GM18909 (cell line): ENCODE measurements at regions not wholly inside any gene's neighbourhood (a gene's known extent, or its start where the extent isn't known, plus 50 kb on each side); places are given as distances from the start of the nearest gene placed in this dataset.
A peak's percentile ranks its signal among the peaks of the same experiment; 100 is the strongest.

Experiments
- ATAC-seq: cut with Tn5 transposase; IDR thresholded peaks from one replicate; pipeline ENCODE4 v1.9.1; 2021; ENCODE audit warnings: mild to moderate bottlenecking; ENCODE audit not compliant: unreplicated experiment, poor library complexity

DNA sequence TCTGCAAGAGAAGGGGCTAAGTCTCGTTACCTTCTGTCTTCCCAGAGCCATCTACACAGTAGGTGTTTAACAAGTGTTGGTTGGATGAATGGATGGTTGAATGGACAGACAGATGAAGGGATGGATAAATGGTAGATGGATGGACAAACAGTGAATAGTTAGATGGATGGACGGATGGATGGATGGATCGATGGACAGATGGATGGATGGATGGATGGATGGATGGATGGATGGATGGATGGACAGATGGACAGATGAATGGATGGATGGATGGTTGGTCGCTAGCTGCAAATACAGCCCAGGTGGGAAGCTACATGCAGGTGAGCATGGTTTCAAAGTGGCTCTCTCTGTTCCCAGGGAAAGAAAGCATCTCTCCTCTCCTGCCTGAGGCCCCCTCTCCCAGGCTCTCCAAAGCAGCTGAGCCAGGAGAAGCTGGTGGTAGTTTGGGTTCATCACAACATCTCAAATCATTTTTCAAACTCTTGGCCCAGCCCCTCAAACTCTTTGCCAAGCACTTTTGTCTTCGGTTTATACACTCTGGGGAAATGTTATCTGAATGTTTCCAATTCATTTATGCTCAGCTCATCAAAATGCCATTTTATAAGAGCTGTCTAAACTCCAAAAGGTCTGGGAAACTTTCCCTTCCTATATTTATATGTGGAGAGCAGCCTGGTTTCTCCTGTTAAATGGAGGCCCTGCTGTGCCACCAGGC, 192.7 kb downstream of the ANAPC1 start:
- no peak for ATAC-seq

DNA sequence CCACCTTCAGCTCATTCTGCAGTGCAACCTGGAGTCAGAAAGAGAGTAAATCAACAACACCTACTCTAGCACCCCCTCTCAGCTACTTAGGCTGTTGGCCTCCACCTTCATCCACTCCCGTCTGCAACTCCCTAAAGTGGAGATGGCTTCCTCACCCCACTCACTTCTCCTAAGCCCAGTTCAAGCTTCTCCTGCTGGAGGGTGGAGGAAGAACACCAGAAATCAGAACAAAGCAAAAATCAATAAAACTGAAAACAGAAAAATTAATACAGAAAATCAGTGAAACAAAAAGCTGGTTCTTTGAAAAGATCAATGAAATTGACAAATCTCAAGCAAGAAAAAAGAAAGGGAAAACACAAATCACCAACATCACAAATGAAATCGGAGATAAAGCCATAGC, 191.7 kb downstream of the ANAPC1 start:
- ATAC-seq: no peak

DNA sequence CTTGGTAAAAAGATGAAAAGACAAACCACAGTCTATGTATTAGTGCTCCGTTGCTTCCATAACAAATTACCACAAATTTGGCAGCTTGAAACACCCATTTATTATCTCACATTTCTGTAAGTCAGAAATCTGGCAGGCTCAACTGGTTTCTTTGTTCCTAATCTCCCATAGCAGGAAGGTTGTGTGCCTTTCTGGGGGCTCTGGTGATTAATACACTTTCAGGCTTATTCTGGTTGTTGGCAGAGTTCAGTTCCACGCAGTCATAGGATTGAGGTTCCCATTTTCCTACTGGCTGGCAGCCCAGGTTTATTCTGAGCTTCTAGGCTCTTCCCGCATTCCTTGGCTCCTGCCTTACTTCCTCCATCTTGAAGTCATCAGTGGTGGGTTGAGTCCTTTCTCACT, 189.3 kb downstream of the ANAPC1 start:
- no peak for ATAC-seq

DNA sequence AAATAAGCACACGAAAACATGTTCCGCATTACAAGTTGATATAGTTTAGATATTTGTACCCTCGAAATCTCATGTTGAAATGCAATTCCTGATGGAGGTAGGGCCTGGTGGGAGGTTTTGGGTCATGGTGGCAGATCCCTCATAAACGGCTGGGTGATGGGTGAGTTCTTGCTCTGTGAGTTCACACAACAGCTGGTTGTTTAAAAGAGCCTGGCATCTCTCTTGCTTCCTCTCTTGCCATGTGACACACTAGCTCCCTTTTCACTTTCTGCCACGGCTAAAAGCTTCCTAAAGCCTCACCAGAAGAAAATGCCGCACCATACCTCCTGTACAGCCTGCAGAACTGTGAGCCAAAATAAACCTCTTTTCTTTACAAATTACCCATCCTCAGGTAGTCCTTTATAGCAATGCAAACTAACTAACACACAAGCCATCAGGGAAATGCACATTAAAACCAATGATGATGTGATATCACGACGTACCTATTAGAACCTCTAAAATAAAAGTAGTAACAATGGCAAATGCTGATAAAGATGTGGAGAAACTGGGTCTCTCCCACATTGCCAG, 188.5 kb downstream of the ANAPC1 start:
- no peak for ATAC-seq

DNA sequence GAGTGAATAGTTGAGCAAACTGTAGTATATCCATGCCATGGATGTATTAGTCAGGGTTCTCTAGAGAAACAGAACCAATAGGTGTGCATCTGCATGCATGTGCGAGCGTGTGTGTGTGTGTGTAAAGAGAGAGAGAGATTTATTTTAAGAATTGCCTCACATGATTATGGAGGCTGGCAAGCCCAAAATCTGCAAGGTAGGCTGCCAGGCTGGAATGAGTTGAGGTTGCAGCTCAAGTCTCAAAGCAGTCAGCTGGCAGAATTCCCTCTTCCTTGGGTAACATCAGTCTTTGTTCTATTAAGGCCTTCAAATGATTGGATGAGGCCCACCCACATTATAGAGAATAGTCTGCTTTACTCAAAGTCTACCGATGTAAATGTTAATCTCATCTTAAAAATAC, 187.8 kb downstream of the ANAPC1 start:
- no peak for ATAC-seq

DNA sequence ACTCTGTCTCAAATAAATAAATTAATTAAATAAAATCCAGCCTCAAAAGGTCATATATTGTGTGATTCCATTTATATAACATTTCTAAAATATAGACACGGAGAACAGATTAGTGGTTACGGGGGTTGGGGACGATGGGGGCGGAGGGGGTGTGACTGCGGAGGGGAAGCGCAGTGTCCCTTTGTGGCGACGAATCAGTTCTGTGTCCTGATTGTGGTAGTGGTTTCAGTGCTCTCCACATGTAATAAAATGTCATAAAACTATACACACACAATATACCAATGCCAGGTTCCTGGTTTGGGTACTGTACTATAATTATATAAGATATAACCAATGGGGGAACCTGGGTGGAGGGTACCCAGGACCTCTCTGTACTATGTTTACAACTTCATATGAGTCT, 186.4 kb downstream of the ANAPC1 start:
- no peak for ATAC-seq

DNA sequence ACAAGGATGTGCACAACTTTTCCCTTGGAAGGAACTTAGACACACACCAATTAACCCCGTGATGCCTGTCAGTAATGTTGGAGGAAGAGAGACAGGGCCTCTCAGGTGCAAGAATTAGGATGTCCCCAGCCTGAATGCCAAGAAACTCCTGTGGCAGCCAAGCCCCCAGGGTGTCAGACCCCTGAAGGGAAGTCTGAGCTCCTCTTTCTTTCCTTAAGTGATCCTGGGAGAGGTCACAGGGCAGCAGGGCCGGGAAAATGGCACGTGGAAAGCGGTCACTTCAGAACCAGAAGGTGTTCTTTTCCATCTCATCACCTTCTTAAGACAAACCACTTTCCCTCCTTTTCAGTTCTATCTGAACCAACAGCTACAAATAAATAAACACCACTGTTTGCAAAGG, 185.9 kb downstream of the ANAPC1 start:
- no peak for ATAC-seq

DNA sequence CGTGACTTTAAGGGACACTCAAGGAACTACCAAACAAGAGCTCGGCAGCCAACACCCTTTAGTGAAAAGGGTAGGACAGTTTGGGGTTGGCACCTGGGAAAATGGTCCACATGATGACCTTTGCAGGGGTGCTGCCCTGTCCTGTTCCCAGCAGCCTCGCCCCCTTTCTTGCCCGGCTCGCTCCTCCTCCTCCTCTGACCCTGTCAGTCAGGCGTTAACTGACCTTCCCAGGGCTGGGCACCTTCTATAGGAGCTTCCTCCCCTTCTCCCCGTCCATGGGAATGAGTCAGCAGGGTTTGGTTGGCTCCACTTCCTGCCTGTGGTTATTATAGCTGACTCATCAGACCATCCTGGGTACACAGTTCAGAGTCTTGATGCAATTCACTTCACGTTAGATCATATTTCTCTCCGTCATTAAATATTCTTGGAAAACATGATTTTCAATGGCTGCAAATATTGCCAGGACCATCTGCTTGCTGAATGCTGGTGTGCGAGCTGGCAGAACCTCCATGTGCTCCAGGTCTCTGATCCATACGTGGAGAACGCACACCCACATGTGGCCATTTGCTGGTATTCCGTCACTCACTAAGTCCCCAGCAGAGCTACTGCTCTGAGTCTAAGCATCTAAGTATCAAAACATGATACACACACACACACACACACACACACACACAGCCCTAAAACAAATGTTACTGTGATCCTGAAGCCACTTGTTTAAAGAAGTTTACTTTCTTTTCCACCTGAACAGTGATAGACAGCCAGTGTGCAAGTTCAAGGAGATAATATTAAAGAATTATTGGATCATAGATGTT, 185.0 kb downstream of the ANAPC1 start:
- ATAC-seq: no peak

DNA sequence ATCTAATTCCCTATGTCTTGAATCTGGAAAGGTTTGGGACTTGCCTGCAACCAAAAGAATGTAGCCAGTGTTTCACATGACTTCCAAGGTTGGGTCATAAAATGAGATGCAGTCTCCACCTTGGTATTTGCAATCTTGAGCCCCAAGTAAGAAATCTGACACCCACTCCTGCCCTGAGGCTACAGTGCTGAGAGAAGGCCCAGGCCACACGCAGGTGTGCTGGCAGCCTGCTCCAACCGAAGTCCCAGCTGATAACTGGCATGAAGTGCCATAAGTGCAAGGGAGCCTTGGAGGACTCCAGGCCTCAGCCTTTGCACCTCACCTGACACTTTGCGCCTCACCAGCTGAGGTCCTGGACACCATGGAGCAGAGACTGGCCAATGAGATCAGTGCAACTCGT, 182.7 kb downstream of the ANAPC1 start:
- no peak for ATAC-seq

DNA sequence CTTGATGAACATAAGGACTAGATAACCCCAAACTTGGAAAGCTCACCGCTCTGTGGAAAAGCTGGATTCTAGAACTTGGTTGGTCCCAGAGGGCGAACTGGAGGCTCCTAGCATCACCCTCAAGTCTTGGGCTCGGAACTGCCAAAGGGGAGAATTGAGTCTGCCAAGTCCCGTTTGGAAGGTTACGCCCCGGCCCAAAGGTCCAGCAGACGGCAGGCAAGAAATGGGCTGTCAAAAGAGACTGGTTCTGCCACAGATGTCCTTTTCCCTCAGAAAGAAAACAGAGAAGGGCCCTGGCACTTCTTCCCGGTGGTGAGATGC, 182.2 kb downstream of the ANAPC1 start:
- ATAC-seq: no peak

DNA sequence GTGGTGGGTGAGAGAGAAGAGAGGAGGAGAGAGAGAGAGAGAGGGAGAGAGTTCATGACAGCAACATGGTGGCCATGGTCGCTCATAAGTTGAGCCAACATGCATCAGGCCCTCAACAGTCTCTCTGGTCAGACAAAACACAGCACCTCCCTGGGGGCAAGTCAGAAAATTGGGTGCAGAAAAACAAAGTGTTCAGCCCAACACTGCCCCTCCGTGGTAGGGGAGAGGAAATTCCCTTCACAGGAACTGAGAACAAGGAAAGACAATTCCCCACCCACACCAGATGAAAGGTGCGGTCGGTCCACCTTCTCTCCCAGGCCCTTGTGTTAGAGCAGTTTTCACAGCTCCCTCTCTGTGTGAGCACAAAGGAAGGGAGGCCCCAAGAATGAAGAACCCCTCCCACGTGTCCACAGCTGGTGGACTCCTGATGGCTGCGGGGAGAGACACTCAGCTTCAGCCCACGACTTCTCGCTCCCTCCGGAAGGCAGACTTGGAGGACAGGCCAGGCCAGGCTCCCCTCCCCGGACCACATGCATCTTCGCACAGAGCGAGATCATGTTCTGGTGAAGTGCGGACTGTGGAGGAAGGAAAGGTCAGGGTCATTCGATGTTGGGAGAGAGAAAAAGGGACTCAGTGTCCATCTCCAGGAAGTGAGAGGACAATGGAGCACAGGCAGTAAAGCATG, 181.7 kb downstream of the ANAPC1 start:
- no peak for ATAC-seq

DNA sequence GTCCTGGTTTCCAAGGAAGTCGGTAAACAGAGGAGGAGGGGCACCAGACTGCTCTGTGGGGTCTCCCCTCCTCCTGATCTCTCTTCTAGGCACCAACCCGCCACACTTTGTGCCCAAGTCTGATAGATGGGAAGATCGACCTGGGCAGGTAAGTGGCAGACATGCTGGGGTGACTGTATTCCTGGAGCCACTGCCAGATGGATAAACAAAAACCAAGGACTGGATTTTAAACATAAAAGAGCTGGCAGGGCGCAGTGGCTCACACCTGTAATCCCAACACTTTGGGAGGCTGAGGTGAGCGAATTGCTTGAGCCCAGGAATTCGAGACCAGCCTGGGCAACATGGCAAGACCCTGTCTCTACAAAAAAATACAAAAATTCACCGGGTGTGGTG, 181.2 kb downstream of the ANAPC1 start:
- ATAC-seq: no peak

DNA sequence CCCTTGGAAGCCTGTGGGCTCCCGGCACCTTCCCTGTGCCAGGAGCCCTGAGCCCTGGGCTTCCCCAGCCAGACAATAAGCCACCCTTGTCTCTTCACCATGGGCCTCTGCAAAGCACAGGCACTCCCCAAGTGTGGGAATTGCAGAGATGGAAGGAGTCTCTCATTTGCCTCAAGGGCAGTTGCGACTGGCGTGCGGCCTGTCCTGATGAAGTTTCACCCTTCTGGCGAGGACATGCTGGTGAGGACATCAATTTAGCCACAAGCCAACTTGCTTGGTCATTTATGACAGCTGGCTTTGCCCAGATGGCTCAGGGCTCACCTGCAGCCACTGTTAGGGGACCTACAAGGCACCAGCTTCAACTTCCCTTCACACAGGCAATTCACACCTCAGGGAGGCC, 180.2 kb downstream of the ANAPC1 start:
- ATAC-seq: no peak

DNA sequence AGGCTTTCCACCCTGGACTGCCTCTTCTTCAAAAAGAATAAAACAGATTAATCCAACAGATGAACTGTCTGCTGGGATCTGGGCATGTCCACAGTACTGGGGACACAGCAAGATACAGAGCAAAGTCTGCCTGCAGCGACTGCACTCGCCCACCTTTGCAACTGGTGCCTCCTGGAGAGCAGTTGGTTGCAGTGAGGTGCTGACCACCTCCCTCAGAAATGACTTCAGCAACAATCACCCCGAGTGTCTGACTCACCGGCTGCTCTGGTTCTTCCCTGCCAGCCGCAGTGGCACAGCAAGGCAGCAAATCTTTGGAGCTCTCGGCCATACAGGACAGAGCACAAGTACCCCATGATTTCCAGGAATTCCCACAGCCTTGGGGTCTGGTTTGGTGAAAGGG, 179.7 kb downstream of the ANAPC1 start:
- ATAC-seq: no peak

DNA sequence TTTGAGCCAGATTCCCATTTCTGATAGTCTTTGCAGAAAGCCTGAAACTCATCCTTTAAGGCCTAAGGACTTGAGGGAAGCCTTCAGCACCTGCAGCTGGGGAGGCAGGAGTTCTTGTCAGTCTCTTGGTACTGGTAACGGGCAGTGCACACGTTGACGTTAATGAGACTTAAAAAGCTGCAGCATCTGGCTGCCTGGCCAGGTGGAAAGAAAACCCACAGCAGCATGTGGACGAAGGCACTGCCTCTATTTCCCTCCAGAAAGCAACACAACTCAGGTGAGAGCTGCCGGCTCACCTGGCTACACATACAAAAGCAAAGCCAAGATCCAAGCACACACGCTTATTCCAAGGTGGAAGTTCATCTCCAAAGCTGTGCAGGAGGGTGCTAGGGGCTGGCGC, 178.8 kb downstream of the ANAPC1 start:
- peak; percentile 28 for ATAC-seq

DNA sequence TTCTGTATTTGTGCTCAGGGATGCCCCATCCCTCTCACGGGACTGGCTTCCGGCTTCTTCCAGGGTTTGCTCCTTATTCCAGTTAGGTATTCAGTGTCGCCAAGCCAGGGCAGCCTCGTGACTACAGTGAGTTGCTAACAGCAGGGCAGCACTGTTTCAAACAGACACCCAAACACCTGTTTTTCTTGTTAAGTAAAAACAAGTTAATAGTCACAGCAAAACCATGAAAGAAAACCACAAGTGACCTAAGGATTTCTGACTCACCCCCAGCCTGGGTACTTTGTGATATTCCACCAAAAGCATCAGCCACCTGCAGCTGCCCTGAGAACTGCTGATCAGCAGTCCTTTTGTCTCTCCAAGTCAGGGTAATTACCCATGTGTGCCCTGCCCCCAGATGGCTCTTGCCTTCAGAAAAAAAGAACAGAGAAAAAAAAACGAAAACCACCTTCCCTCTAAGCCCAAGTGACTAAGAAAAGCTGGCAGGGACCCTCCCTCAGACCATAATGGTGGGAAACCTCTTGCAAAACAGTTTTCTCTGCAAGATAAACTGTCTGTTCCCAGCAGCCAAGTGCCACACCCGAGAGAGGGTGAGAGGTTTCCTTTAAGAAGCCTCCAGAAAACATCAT, 178.2 kb downstream of the ANAPC1 start:
- ATAC-seq: peak; percentile 94

DNA sequence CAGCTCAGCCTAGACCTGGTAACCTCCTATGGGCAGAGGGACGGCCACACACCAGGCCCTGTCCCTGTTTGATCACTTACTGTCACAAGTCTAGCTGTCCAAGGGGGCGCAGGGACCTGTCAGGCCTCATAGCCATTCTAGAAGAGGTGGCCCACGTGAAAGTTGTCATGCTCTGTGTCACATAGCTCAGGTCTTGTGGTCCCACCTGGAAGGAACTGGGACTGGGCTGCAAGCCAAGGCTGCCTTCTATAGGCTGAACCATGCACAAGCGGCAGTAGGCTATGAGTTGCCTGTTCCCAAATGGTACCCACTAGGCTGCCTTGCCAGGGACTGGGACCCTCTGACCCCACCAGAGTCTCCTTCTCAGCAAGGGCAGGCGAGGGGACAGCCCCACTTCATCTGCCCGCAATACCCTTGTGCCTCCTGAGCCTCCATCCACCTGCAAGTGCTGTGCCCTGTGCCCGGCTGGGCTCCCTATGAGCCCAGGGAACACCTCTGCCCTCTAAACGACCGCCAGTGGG, 177.5 kb downstream of the ANAPC1 start:
- ATAC-seq: peak; percentile 7

DNA sequence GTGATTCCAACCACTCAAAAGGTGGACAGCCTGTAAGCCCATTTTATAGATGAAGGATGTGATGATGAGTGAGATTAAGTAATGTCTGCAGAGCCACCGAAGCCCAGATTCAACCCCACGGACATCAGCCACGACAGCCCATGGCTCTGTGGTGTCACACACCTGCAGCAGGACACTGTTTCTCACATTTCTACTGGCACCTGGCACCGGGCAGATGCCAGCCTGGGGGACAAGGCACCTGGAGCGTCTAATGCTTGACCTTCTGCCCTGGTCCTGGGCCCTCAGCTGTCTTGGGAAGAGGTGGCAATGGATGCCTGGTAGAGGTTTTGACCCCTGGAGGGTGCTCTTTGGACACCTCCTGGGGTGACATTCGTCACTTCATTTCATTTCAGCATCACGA, 176.3 kb downstream of the ANAPC1 start:
- ATAC-seq: no peak

DNA sequence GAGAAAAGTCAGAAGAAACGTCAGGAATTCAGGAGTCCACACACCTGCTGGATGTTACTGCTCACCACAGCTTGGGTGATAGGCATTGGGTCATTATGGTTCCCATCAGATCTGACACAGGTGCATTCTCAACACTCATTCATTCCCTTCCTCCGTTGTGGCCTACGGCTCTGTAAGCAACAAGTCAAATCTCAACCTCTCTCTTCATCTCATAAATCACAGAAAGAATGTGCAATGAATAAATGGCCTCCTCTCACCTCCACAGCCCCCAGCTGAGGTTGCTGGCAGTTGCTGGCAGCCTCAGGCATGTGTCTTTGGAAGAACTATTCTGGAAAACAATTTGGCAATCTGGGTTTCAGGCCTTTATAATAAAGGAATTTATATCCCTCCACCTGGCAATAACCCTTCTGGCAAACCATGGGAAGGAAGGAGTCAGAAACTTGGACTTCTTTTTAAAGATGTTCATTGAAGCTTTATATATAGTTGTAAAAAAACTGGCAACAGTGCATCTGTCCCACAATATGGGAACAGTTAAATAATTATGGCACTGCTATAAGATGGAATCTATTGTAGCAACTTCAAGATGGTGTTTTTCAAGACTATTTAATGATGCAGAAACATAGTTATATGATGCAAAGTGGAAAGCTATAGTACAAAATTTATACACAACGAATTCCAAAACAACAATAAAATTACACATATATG, 175.4 kb downstream of the ANAPC1 start:
- ATAC-seq: no peak

DNA sequence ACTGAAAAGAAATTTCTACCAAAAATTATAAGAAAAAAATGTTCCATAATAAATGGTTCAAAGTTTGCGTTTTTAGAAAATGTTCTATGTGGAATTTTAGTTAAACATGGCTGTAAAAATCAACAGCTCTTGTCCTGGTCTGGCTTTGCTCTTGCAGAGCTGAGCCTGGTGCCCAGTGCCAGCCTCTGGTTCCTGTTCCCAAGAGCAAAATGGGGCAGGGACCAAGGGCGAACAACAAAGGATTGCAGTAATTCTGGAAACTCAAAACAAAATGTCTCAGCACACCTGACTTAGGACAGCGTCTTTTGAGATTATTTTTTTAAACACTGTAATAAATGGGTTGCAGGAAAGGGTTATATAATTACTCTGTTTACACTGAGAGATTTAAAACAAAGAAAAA, 174.7 kb downstream of the ANAPC1 start:
- ATAC-seq: no peak
